Effector memory CD8-positive, alpha-beta T cell (primary cell): ENCODE measurements at regions not wholly inside any gene's neighbourhood (a gene's known extent, or its start where the extent isn't known, plus 50 kb on each side); places are given as distances from the start of the nearest gene placed in this dataset.

Source experiments
- ATAC-seq: fragments of 150-1000 bp; cut with Tn5 transposase; replicated peaks from 2 replicates; pipeline ENCODE4 v1.10.0; 2021; ENCODE audit warnings: mild to moderate bottlenecking, moderate library complexity
- DNase-seq, 3 experiments: peaks; one replicate each; pipeline ENCODE4 v3.0.0; 2021
- H3K27ac Mint-ChIP-seq, 2 donors: one replicate each; pipeline ENCODE4 v1.8.0; 2022; ENCODE audit warnings: mild to moderate bottlenecking in 2 of 2, mixed read lengths in 2 of 2, moderate library complexity in 2 of 2
- H3K27me3 Mint-ChIP-seq, 2 donors: one replicate each; pipeline ENCODE4 v1.8.0; 2022; ENCODE audit warnings: mixed read lengths in 2 of 2
- H3K36me3 Mint-ChIP-seq: one replicate; pipeline ENCODE4 v1.8.0; 2022; ENCODE audit warnings: mild to moderate bottlenecking, moderate library complexity, mixed read lengths; ENCODE audit not compliant: insufficient read depth
- H3K4me1 Mint-ChIP-seq, 2 donors: one replicate each; pipeline ENCODE4 v1.8.0; 2022; ENCODE audit warnings: low read depth in 2 of 2, mixed read lengths in 2 of 2
- H3K4me3 Mint-ChIP-seq, 2 donors: one replicate each; pipeline ENCODE4 v1.8.0; 2022; ENCODE audit warnings: mild to moderate bottlenecking in 2 of 2, mixed read lengths in 2 of 2, moderate library complexity in 2 of 2
- H3K9me3 Mint-ChIP-seq, 2 donors: one replicate each; pipeline ENCODE4 v1.8.0; 2022; ENCODE audit warnings: mixed read lengths in 2 of 2

DNA sequence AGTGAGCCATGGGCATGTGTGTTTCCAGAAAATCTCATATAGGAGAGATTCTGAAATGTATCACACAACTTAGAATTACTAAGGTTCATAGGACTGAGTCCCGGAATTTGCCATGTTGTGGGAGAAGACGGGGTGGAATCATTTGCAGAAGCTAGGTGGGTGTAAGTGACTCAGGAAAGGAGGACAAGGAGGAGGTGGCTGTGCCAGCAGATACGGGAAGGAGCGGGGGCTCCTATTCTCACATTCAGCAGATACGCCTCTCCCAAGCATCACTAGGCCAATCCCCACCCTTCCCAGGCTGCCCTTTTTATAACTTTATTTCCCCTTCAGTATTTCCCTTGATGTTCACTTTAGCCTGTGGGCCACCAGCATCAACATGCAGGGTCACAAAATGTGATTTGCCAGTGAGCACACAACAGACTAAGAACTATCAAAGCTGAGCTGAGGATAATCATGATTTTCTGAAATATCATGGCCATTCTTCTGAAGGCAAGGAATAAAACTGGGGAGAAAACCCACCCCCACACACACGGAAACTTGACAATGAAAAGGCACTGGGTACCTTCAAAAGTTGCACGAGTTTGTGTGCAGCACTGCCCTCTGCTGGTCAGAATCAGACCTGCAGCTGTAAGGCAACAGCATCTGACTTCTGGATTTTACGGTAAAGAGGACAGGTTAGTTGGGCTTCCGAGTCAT, 133.2 kb downstream of the MTX3 start:
- no peaks in the 10 kb centered on the region for H3K9me3 Mint-ChIP-seq
- H3K4me3 Mint-ChIP-seq, result no peak overlapping the region
- H3K36me3 Mint-ChIP-seq, result no peaks in the 10 kb centered on the region
- ATAC-seq (peak; percentile 71), DNase-seq (peak; percentile 72 to 77 (median 76))
- no peaks in the 10 kb centered on the region for H3K27me3 Mint-ChIP-seq
- no peaks in the 10 kb centered on the region for H3K4me1 Mint-ChIP-seq
- no peak overlapping the region for H3K27ac Mint-ChIP-seq

DNA sequence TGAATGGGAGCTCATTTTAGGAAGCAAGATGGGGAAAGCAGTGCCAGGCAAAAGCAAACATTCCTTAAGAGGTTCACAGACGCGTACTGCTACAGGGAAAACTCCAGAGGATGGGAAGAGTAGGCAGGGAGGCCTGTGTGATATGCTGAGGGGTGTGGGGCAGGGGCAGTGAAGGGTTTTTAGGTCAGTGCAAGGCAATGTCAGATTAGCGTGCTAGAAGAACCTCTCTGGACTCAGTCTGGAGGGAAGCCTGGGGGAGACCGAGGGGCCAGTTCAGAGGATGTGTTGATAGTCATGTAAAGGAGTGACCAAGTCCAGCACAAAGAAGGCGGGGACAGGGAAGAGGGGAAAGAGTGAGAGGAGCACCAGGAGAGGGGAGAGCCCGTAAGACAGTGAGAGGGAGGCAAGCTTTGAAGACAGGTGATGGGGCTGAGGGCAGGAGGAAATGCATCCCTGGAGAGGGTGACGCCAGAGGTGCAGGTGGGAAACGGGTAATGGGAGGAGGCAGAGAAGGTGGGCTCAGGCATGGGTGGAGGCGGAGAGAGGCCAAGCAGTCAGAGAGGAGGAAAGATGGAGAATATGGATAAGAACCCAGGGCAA, 134.5 kb downstream of the MTX3 start:
- Mint-ChIP-seq H3K4me3 (no peak overlapping the region), H3K9me3 (no peaks in the 10 kb centered on the region), H3K27me3 (no peaks in the 10 kb centered on the region), H3K36me3 (no peaks in the 10 kb centered on the region), H3K4me1 (no peaks in the 10 kb centered on the region), H3K27ac (no peak overlapping the region)
- DNase-seq (no peak), ATAC-seq (no peak)

- Mint-ChIP-seq H3K9me3 (no peaks in the 10 kb centered on the region), H3K36me3 (no peaks in the 10 kb centered on the region), H3K4me1 (no peaks in the 10 kb centered on the region), H3K27me3 (peaks cover 7 to 10% of the 10 kb centered on the region in 2 donors), H3K27ac (no peak overlapping the region), H3K4me3 (no peak overlapping the region)
- DNase-seq (no peak), ATAC-seq (no peak)
Observed at GRCh38 chr5:79853676-79854418, 137.2 kb downstream of the MTX3 start.

DNA sequence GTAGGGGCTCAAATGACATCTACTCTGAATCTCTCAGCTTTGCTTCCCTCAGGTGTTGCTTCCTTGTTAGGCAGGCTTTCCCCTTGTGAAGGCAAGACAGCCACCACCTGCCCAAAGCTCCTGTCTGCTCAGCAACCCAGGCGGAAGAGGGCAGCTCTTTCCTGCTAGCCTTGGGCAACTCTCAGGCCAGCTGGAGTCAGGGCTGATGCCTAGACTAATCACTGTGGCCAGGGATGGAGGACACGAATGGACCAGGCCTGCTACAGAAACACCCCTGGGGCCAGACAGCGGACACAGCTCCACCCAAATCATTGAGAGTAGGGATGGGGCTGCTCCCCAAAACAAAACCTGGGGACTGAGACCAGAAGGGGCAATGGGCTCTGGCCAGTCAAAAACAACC, 138.0 kb downstream of the MTX3 start:
- Mint-ChIP-seq H3K27ac (no peak overlapping the region), H3K9me3 (no peaks in the 10 kb centered on the region), H3K4me1 (no peaks in the 10 kb centered on the region), H3K36me3 (no peaks in the 10 kb centered on the region), H3K4me3 (no peak overlapping the region), H3K27me3 (peaks cover 8 to 18% of the 10 kb centered on the region in 2 donors)
- ATAC-seq (no peak), DNase-seq (no peak)

GRCh38 chr5:79851391-79851863, 139.6 kb downstream of the MTX3 start:
- H3K36me3 Mint-ChIP-seq, result no peaks in the 10 kb centered on the region
- ATAC-seq (no peak), DNase-seq (no peak)
- no peaks in the 10 kb centered on the region for H3K4me1 Mint-ChIP-seq
- no peak overlapping the region for H3K4me3 Mint-ChIP-seq
- peaks cover 18 to 30% of the 10 kb centered on the region in 2 donors for H3K27me3 Mint-ChIP-seq
- no peaks in the 10 kb centered on the region for H3K9me3 Mint-ChIP-seq
- H3K27ac Mint-ChIP-seq, result no peak overlapping the region

DNA sequence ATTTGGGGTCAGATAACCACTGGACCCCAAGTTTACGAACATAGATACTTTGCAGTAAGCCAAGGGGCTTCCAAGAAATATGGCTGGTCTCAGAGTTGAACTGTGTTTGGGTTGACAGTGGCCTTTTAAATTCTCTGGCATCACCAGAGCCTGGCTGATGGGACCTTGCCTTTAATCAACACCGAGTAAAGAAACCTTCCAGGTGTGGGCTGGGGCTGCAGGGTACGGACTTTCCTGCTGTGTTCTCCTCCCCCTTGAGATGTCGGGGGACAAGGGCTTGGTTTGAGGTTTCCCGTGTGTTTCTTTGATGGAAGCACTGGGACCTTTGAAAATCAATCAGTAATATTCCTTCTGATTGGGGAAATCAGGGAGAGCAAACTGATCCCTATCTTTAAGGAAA, 140.1 kb downstream of the MTX3 start:
- no peak overlapping the region for H3K4me3 Mint-ChIP-seq
- H3K27me3 Mint-ChIP-seq, result peaks cover 18 to 30% of the 10 kb centered on the region in 2 donors
- DNase-seq, result no peak
- no peak overlapping the region for H3K27ac Mint-ChIP-seq
- H3K36me3 Mint-ChIP-seq, result no peaks in the 10 kb centered on the region
- ATAC-seq, result no peak
- no peaks in the 10 kb centered on the region for H3K9me3 Mint-ChIP-seq
- H3K4me1 Mint-ChIP-seq, result no peaks in the 10 kb centered on the region

DNA sequence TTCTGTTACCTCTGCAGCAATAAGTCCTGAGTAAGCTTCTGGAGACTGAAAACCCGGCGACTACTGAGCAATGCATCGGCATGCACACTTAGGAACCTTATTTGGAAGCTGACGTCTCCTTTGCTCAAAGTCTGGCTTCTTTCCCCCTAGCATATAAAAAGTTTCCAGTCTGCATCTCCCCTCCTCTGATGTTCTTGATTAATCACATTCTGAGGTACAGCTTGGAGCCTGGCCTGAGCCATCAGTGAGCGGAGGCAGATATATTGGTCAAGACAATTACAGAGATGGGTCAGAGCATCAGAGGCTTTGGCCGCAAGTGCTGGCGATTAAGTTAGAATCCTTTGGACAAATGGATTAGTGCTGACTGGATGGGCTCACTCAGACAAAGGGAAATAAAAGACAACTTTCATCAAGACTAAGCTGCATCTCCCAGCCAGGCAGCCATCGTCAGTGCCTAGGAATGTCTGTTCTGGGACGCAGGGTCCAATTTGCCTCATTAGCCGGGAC, 140.7 kb downstream of the MTX3 start:
- peaks cover 18 to 30% of the 10 kb centered on the region in 2 donors for H3K27me3 Mint-ChIP-seq
- no peak for DNase-seq
- no peak for ATAC-seq
- no peaks in the 10 kb centered on the region for H3K36me3 Mint-ChIP-seq
- no peaks in the 10 kb centered on the region for H3K4me1 Mint-ChIP-seq
- H3K27ac Mint-ChIP-seq, result no peak overlapping the region
- H3K9me3 Mint-ChIP-seq, result no peaks in the 10 kb centered on the region
- no peak overlapping the region for H3K4me3 Mint-ChIP-seq

- Mint-ChIP-seq H3K36me3 (no peaks in the 10 kb centered on the region), H3K9me3 (no peaks in the 10 kb centered on the region), H3K27ac (no peak overlapping the region), H3K27me3 (peaks cover 18 to 30% of the 10 kb centered on the region in 2 donors), H3K4me3 (no peak overlapping the region), H3K4me1 (no peaks in the 10 kb centered on the region)
- DNase-seq (no peak), ATAC-seq (no peak)
Observed at GRCh38 chr5:79849486-79850315, 141.4 kb downstream of the MTX3 start.
